ENCODE measurements at regions not wholly inside any gene's neighbourhood (a gene's known extent, or its start where the extent isn't known, plus 50 kb on each side); places are given as distances from the start of the nearest gene placed in this dataset.

GRCh38 chr18:45201489-45201888, 413.8 kb upstream of the SLC14A2 start:
- Histone ChIP-seq H3K4me3 (replicated peaks in 1 of 3) (no peak overlapping the region), H3K36me3 (no peaks in the 10 kb centered on the region), H3K27me3 (no peaks in the 10 kb centered on the region), H3K9me3 (no peaks in the 10 kb centered on the region), H3K4me1 (peaks cover 4 to 17% of the 10 kb centered on the region in 2 donors), H3K27ac (no peak overlapping the region)
- DNase-seq: no peak
- intact Hi-C loops (cut with DNase I): no loop called here
- TF ChIP-seq CTCF (IDR thresholded peaks at IDR 0.05) (no peak), POLR2A (IDR thresholded peaks at IDR 0.05) (no peak)

- Histone ChIP-seq H3K36me3 (no peaks in the 10 kb centered on the region), H3K4me3 (replicated peaks in 1 of 3) (no peak overlapping the region), H3K4me1 (peaks cover 4 to 17% of the 10 kb centered on the region in 2 donors), H3K27me3 (no peaks in the 10 kb centered on the region), H3K9me3 (no peaks in the 10 kb centered on the region), H3K27ac (no peak overlapping the region)
- DNase-seq: no peak
- intact Hi-C loops (cut with DNase I): no loop called here
- no peak for TF ChIP-seq CTCF (IDR thresholded peaks at IDR 0.05)
Observed at GRCh38 chr18:45202061-45202460, 413.2 kb upstream of the SLC14A2 start.

GRCh38 chr18:45203677-45204076, 411.6 kb upstream of the SLC14A2 start:
- H3K4me1 ChIP-seq: peaks cover 4 to 17% of the 10 kb centered on the region in 2 donors
- no peak overlapping the region for H3K4me3 ChIP-seq (replicated peaks in 1 of 3)
- no peaks in the 10 kb centered on the region for H3K9me3 ChIP-seq
- no peaks in the 10 kb centered on the region for H3K27me3 ChIP-seq
- WGBS, 2 donors: 91 to 94% methylated on average over 2 of the region's 2 CpGs
- intact Hi-C loops (cut with DNase I): no loop called here
- TF ChIP-seq CTCF (IDR thresholded peaks at IDR 0.05) (no peak), POLR2A (IDR thresholded peaks at IDR 0.05) (no peak)
- no peak overlapping the region for H3K27ac ChIP-seq
- H3K36me3 ChIP-seq: no peaks in the 10 kb centered on the region
- no peak for DNase-seq

GRCh38 chr18:45207328-45207727, 407.9 kb upstream of the SLC14A2 start:
- no peak overlapping the region for H3K27ac ChIP-seq
- no peak overlapping the region for H3K4me3 ChIP-seq (replicated peaks in 1 of 3)
- no peaks in the 10 kb centered on the region for H3K9me3 ChIP-seq
- TF ChIP-seq CTCF (IDR thresholded peaks at IDR 0.05) (no peak), POLR2A (IDR thresholded peaks at IDR 0.05) (no peak)
- DNase-seq: no peak
- no peaks in the 10 kb centered on the region for H3K36me3 ChIP-seq
- peaks cover 4 to 17% of the 10 kb centered on the region in 2 donors for H3K4me1 ChIP-seq
- no peaks in the 10 kb centered on the region for H3K27me3 ChIP-seq
- intact Hi-C loops (cut with DNase I): no loop called here
- WGBS, 2 donors: 89 to 90% methylated on average over 2 of the region's 2 CpGs

DNA sequence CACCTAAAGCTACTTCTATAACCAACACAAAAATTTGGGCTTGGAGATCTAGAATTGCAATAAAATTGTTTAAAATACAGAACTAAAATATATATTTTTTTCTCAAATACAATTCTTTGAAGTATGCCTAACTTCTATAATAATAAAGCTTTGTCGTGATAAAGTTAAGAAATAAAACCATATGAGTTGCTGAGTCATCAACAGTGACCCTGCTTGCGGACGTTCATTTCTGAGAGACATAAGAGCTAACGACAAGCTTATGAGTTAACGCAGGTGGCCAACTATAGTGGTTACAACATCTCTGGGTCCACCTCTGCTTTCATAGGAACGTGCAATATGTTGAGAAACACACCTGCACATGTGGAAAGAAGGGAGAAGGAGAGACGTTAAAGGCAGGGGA, 407.1 kb upstream of the SLC14A2 start:
- no peaks in the 10 kb centered on the region for H3K27me3 ChIP-seq
- H3K36me3 ChIP-seq: no peaks in the 10 kb centered on the region
- DNase-seq: no peak
- H3K4me1 ChIP-seq: peaks cover 4 to 11% of the 10 kb centered on the region in 2 donors
- TF ChIP-seq CTCF (IDR thresholded peaks at IDR 0.05): no peak
- no peak for TF ChIP-seq POLR2A (IDR thresholded peaks at IDR 0.05)
- WGBS, 2 donors: 92 to 93% methylated on average over 7 of the region's 7 CpGs
- no peaks in the 10 kb centered on the region for H3K9me3 ChIP-seq
- H3K4me3 ChIP-seq (replicated peaks in 1 of 3): no peak overlapping the region
- H3K27ac ChIP-seq: no peak overlapping the region
- intact Hi-C loops (cut with DNase I): no loop called here
